Coronary artery (tissue), 2 donors: ENCODE measurements at regions not wholly inside any gene's neighbourhood (a gene's known extent, or its start where the extent isn't known, plus 50 kb on each side); places are given as distances from the start of the nearest gene placed in this dataset.

Experiments used
- DNase-seq: peaks from one replicate; pipeline ENCODE4 v3.0.0-alpha.2; 2017; ENCODE audit warnings: low spot score
- H3K27ac ChIP-seq, 2 donors: fragments of 200-600 bp; sonication (generic); one replicate each; pipeline ENCODE4 v1.5.1; 2016 to 2019
- H3K4me3 ChIP-seq: fragments of 200-600 bp; sonication (generic); 2 replicates; pipeline ENCODE4 v1.5.1; 2016; ENCODE audit warnings: mild to moderate bottlenecking, moderate library complexity
- TF ChIP-seq, protein P1 (sequence below): fragments of 200-600 bp; sonication (generic); IDR thresholded peaks from one replicate; pipeline ENCODE4 v1.5.1; 2019; ENCODE audit warnings: antibody characterized with exemption

DNA sequence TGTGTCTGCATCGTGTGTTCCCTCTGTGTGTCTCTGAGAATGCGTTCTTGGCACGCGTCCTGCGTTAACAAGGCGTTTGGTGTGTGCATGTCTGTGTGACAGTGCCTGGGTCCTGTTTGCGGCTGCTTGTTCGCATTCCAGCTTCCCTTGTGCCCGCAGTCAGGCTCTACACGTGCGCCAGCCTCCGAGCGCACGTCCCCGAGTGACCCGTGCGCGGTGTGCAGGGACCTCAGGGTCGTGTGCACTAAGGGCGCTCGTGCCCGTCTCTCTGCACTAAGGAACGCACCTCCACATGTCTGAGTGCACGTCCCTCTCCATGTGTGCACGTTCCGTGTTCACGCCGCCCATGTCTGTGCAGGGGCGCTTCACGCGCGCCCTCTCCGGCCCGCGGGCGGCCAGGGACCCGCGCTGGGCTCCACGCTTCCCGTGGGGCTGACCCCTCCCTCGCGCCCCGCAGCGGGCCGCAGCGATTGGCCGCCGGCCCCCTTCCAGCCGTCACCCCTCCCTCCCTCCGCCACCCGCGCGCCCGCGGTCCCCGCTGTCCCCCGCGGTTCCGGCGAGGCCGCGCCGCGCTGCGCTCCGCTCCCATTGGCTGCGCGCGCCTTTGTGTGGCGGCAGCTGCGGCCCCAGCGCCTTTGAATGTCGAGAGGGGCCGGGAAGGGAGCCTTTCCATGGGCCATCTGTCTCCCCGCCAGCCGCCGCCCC, 229.4 kb downstream of the HAUS1 start:
- TF ChIP-seq, protein P1, sequence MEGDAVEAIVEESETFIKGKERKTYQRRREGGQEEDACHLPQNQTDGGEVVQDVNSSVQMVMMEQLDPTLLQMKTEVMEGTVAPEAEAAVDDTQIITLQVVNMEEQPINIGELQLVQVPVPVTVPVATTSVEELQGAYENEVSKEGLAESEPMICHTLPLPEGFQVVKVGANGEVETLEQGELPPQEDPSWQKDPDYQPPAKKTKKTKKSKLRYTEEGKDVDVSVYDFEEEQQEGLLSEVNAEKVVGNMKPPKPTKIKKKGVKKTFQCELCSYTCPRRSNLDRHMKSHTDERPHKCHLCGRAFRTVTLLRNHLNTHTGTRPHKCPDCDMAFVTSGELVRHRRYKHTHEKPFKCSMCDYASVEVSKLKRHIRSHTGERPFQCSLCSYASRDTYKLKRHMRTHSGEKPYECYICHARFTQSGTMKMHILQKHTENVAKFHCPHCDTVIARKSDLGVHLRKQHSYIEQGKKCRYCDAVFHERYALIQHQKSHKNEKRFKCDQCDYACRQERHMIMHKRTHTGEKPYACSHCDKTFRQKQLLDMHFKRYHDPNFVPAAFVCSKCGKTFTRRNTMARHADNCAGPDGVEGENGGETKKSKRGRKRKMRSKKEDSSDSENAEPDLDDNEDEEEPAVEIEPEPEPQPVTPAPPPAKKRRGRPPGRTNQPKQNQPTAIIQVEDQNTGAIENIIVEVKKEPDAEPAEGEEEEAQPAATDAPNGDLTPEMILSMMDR = no peak
- Histone ChIP-seq H3K4me3 (peak overlapping the region; percentile 73), H3K27ac (no peak overlapping the region)
- DNase-seq = no peak

DNA sequence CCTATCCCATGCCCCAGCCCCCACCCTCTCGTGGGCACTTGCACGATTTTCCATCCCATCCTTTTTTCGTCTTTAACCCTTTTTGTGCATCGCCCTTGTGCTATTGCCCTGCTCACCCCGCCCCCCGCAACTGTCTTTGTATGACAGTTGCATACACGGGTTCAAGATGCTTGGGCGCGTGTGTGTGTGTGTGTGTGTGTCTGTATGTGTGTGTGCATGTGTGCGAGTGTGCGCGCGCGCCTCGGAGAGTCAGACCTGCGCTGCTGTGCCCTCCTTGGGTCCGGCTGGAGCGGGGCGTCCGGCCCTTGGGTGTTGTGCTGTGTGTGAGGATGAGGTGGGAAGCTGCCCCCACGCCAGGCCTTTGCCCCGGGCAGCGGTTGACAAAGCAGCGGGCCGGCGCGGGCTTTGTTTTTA, 230.7 kb downstream of the HAUS1 start:
- peak overlapping the region; percentile 73 for H3K4me3 ChIP-seq
- TF ChIP-seq, protein P1 = no peak
- DNase-seq = no peak
- H3K27ac ChIP-seq = no peak overlapping the region

DNA sequence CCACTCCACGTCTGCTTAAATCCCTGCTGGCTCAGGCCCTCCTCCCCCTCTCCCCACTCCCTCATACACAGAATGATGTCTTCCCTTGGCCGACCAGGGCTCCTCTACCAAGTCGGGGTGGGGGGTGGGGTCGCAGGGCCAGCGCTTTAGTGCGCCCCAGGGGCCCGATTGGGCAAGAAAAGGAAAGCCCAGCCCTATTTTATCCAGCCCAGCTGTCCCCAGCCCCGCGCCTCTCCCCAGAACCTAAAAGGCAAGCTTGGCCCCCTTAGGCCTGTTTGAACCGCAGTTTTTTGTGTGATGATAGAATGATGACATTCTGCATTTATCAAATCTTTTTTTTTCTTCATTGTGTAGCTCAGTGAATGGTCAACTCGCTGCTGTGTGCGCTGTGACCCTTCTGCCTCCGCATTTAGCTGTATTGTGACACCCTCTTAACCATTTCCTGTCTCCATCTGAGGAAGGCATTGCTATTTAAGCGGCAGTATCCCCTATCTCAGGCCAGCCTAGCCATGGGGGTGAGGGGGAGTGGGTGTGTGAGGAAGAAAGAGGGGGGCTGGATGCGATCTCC, 231.4 kb downstream of the HAUS1 start:
- no peak overlapping the region for H3K4me3 ChIP-seq
- TF ChIP-seq, protein P1 = no peak
- no peak overlapping the region for H3K27ac ChIP-seq
- DNase-seq = no peak

DNA sequence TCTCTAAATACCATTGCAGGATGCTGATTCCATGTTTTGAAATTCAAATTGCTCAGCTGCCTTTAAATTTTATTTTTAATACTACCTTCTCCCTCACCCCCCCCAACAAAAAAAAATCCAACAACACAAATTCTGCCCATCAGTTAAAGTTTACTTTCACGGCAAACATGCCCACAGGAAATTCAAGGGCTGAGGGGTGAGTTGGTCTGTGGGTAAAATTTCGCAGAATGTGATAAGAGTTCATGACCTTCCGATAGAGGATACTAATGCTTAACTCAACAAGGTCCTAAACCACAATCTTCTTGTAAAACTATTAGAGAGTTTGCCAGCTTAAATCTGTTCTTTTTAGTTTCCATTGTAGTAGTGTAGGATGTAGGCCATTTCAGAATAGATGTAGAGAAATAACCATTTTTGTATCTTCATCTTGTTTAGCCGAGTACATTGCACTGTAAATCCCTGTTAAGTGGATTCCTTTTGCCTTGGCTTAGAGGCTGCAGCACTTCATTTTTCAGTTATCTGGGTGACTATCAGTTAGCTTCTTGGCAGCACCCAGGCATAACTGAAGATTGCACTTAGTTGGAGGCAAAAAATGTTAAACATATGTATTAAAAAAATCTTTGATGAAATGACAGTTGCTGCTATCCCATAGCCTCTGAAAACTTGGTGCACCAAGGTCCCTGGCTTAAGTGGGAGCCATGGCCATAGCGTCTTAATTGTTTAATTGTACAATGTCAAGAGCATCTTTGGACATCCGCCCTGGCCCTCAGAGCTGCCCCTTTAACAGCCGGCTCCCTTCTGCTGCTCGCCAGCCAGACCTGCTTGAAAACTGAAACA, 232.3 kb downstream of the HAUS1 start:
- H3K27ac ChIP-seq = no peak overlapping the region

DNA sequence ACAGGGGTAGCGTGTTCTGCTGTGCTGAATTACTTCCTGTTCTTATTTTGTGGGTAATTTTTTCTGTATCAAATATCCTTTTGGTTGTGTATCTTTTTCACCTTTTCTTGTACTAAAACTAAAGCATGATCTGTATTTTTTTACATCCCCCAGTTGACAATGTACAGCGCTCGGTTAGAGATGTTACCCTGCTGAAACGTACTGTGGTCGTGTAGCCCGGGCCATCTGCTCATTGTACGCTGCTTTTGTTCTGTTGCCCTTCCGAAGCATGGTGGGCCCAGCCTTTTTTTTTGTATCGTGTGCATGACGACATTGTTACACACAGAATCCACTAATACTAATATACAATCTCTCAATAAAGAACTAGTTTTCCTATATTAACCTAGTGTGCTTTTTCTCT, 233.1 kb downstream of the HAUS1 start:
- no peak for DNase-seq
- Histone ChIP-seq H3K27ac (no peak overlapping the region), H3K4me3 (no peak overlapping the region)
- TF ChIP-seq, protein P1 = no peak

More for the DNA sequence above, 232.3 kb downstream of the HAUS1 start:
- no peak overlapping the region for H3K4me3 ChIP-seq
- TF ChIP-seq, protein P1 = no peak
- no peak for DNase-seq

DNA sequence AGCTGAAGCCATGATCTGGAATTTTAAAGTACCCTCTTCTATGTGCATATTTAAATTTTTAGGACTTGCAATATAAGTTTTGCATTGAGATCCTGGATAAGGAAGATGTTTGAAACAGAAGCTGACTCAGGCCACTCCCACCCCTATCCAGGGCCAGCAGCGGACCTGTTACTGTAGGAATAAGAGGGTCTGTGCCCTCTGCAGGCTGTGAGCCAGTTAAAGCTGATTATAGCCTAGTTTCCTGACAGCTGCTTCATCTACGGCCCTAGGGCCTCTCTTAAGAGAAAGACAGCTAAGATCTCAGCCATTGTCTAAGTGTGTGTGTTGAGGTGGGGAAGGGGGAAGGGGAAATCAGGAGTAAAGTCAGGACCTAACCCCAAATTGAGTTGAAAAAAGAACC, 234.0 kb downstream of the HAUS1 start:
- TF ChIP-seq, protein P1 = no peak
- DNase-seq = no peak
- Histone ChIP-seq H3K27ac (no peak overlapping the region), H3K4me3 (no peak overlapping the region)
